Brain microvascular endothelial cell (primary cell): ENCODE measurements at regions not wholly inside any gene's neighbourhood (a gene's known extent, or its start where the extent isn't known, plus 50 kb on each side); places are given as distances from the start of the nearest gene placed in this dataset.
"Not testable (repeated sequence)": the region's sequence is repeated elsewhere in the genome, so short reads cannot be mapped to it uniquely, and the experiment has no call there.

Source experiments
- DNase-seq: peaks from one replicate; pipeline ENCODE4 v3.0.0-alpha.2; 2020
- H3K27ac ChIP-seq: fragments of 250-450 bp; sonication (Bioruptor Pico); 2 replicates; pipeline ENCODE4 v1.5.1; 2020; ENCODE audit warnings: mild to moderate bottlenecking, moderate library complexity
- H3K27me3 ChIP-seq: fragments of 250-450 bp; sonication (Bioruptor Pico); replicated peaks from 2 replicates; pipeline ENCODE4 v1.5.1; 2020; ENCODE audit warnings: mild to moderate bottlenecking
- H3K36me3 ChIP-seq: fragments of 250-450 bp; sonication (Bioruptor Pico); replicated peaks from 2 replicates; pipeline ENCODE4 v1.5.1; 2020; ENCODE audit warnings: mild to moderate bottlenecking
- H3K4me3 ChIP-seq: 2 replicates; pipeline ENCODE4 v1.5.1; 2011; ENCODE audit warnings: low read depth, mild to moderate bottlenecking, control low read depth, low read length, moderate library complexity
- in situ Hi-C: cut with HindIII; loops from 2 replicates; pipeline ENCODE4 v1.10.0; 2017; ENCODE audit warnings: low sequenced_read_pairs, low pct_ligation_motif_present
- TF ChIP-seq, protein P1 (sequence below): IDR thresholded peaks from 2 replicates; pipeline ENCODE4 v1.5.1; 2011; ENCODE audit warnings: low read depth, mild to moderate bottlenecking, moderate library complexity, low read length, control low read depth, inconsistent platforms; ENCODE audit errors: missing control alignments

DNA sequence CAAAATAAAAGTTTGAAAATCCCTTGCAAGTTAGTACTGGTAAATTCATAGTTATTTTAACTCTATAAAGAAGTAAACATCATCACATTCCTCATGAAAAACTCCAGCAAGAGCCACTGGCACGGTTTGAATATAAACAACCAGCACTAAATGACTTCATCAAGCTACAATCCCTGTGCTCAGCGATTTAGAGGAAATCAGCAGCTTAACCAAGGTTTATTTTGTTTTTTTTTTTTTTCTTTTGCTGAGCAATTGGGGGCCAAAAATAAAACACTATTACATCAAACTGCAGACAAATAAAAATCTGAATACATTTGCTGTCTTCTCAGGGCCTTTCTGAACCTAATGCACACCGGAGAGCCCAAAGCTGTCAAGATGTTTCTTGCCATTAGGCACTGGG lies 106.2 kb upstream of the SLC24A2 start:
- peak; percentile 43 for DNase-seq
- in situ Hi-C loops: no loop called here
- H3K27me3 ChIP-seq: no peaks in the 10 kb centered on the region

DNA sequence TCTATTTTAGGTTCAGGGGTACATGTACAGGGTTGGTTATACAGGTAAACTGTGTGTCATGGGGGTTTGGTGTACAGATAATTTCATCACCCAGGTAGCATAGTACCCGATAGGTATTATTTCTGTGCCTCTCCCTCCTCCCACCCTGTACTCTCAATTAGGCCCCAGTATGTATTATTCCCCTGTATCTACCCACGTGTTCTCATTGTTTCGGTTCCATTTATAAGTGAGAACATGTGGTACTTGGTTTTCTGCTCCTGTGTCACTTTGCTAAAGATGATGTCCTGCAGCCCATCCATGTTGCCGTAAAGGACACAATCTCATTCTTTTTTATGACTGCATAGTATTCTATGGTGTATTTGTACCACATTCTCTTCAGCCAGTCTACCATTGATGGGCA lies 96.8 kb upstream of the SLC24A2 start:
- DNase-seq: no peak
- H3K4me3 ChIP-seq: no peak overlapping the region
- no peaks in the 10 kb centered on the region for H3K36me3 ChIP-seq
- H3K27ac ChIP-seq: no peak overlapping the region
- H3K27me3 ChIP-seq: no peaks in the 10 kb centered on the region
- in situ Hi-C loops: no loop called here
- TF ChIP-seq, protein P1, sequence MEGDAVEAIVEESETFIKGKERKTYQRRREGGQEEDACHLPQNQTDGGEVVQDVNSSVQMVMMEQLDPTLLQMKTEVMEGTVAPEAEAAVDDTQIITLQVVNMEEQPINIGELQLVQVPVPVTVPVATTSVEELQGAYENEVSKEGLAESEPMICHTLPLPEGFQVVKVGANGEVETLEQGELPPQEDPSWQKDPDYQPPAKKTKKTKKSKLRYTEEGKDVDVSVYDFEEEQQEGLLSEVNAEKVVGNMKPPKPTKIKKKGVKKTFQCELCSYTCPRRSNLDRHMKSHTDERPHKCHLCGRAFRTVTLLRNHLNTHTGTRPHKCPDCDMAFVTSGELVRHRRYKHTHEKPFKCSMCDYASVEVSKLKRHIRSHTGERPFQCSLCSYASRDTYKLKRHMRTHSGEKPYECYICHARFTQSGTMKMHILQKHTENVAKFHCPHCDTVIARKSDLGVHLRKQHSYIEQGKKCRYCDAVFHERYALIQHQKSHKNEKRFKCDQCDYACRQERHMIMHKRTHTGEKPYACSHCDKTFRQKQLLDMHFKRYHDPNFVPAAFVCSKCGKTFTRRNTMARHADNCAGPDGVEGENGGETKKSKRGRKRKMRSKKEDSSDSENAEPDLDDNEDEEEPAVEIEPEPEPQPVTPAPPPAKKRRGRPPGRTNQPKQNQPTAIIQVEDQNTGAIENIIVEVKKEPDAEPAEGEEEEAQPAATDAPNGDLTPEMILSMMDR: no peak

More for the DNA sequence above, 106.2 kb upstream of the SLC24A2 start:
- TF ChIP-seq, protein P1: no peak
- Histone ChIP-seq H3K27ac (no peak overlapping the region), H3K4me3 (no peak overlapping the region), H3K36me3 (no peaks in the 10 kb centered on the region)

DNA sequence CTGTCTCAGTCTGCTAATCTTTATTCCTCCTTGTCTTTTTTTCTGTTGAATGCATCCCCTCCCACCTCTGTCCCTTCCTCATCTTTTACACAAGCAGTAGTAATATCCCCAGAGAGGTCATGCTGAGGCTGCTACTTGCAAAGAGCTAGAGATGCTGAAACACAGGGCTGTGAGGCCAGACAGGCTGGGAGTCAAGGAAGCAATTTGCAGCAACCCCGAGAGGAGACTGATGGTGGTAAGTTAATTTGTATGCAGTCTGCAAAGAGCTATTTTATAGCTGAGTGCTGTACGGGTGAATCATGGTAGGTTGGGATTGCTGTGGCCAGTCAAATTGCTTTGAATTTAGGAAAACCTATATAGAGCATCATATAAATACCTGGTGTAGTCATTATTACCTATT lies 90.2 kb upstream of the SLC24A2 start:
- no peaks in the 10 kb centered on the region for H3K36me3 ChIP-seq
- in situ Hi-C loops: no loop called here
- TF ChIP-seq, protein P1: no peak
- H3K4me3 ChIP-seq: no peak overlapping the region
- H3K27ac ChIP-seq: no peak overlapping the region
- no peak for DNase-seq
- H3K27me3 ChIP-seq: no peaks in the 10 kb centered on the region

GRCh38 chr9:19876569-19877316 lies 87.9 kb upstream of the SLC24A2 start:
- no peaks in the 10 kb centered on the region for H3K27me3 ChIP-seq
- no peak overlapping the region for H3K4me3 ChIP-seq
- H3K27ac ChIP-seq: peak overlapping the region; percentile 63
- TF ChIP-seq, protein P1: no peak
- H3K36me3 ChIP-seq: no peaks in the 10 kb centered on the region
- DNase-seq: peak; percentile 31
- in situ Hi-C loops: no loop called here

DNA sequence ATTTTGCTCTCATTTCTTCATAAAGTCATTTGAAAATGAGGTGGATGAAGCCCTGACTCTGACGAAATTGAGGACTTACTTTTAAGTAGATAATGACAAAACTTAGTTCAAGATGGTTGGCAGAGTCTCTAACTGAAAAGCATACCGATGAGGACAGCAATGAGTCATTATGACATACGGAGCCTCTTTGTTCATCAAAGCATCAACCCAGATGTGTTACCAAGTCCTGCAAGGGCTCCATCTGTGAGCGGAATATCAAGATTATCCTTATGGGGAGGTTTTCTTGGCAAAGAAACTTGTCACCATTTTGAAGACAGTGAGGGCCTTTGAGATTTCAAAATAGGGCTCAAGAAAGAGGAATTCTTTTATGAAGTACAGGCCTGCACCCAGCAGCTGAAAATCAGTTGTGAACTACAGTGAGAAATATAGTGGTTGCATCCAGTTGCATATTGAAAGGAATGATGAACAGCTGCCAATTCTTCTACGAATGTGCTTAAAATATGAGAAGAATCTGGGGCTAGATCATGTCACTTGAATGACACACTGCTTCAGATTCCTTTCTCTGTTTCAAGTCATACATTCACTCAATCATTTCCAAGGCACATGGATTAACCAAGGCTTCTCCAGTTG lies 86.6 kb upstream of the SLC24A2 start:
- TF ChIP-seq, protein P1: no peak
- no peaks in the 10 kb centered on the region for H3K36me3 ChIP-seq
- H3K27ac ChIP-seq: peak overlapping the region; percentile 63
- H3K4me3 ChIP-seq: no peak overlapping the region
- in situ Hi-C loops: no loop called here
- peak; percentile 69 for DNase-seq
- no peaks in the 10 kb centered on the region for H3K27me3 ChIP-seq

DNA sequence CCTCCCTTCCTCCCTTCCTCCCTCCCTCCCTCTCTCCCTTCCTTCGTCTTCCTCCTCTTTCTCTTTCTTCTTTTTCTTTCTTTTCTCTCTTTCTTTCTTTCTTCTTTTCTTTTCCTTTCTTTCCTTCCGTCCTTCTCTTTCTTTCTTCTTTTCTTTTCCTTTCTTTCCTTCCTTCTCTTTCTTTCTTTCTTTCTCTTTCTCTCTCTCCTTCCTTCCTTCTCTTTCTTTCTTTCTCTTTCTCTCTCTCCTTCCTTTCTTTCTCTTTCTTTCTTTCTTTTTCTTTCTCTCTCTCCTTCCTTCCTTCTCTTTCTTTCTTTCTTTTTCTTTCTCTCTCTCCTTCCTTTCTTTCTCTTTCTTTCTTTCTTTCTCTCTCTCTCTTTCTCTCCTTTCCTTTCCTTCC lies 84.4 kb upstream of the SLC24A2 start:
- H3K4me3 ChIP-seq, DNase-seq, H3K27ac ChIP-seq, in situ Hi-C loops, H3K27me3 ChIP-seq, H3K36me3 ChIP-seq: not testable (repeated sequence)
